T-cell (primary cell): ENCODE measurements at regions not wholly inside any gene's neighbourhood (a gene's known extent, or its start where the extent isn't known, plus 50 kb on each side); places are given as distances from the start of the nearest gene placed in this dataset.

Source experiments
- ATAC-seq, 4 experiments: fragments of 200-7000 bp in 3 of 4; fragments of 150-1000 bp in 1 of 4; cut with Tn5 transposase; replicated peaks in 1 of 4; 1 replicate in 3 of 4; 2 replicates in 1 of 4; pipeline ENCODE4 v1.10.0; 2021; ENCODE audit warnings: moderate library complexity in 3 of 4, mild to moderate bottlenecking in 2 of 4, moderate number of reproducible peaks in 1 of 4
- CTCF ChIA-PET, 2 donors: fragments of 300-600 bp; sonication (Branson Sonifier 250); formaldehyde crosslinking; loops; one replicate each; lab custom pipeline; 2022; ENCODE audit warnings: antibody characterized with exemption in 2 of 2; lab: Charles Lee
- POLR2A ChIA-PET, 2 donors: fragments of 300-600 bp; sonication (Branson Sonifier 250); formaldehyde crosslinking; loops; one replicate each; lab custom pipeline; 2022; ENCODE audit warnings: antibody characterized with exemption in 2 of 2; lab: Charles Lee
- DNase-seq, 35 experiments: peaks; one replicate each; pipeline versions ENCODE4 v3.0.0 to v3.0.0-alpha.2; 2013 to 2023
- H3K27ac ChIP-seq: one replicate; pipeline ENCODE4 v1.5.1; 2013; ENCODE audit warnings: low read length
- H3K27me3 ChIP-seq, 2 experiments: replicated peaks in 1 of 2; 1 replicate in 1 of 2; 2 replicates in 1 of 2; pipeline versions ENCODE4 v1.6.1 to v1.7.0; 2013; ENCODE audit warnings: low read length in 1 of 2, mixed read lengths in 1 of 2; ENCODE audit not compliant: control insufficient read depth in 2 of 2, insufficient read depth in 2 of 2; ENCODE audit errors: extremely low read depth in 1 of 2
- H3K36me3 ChIP-seq, 2 donors: 1 replicate in 1 of 2; 2 replicates in 1 of 2; pipeline versions ENCODE4 v1.6.1 to v1.7.0; 2013; ENCODE audit warnings: low read length in 1 of 2; ENCODE audit not compliant: control insufficient read depth in 2 of 2, insufficient read depth in 1 of 2; ENCODE audit errors: extremely low read depth in 1 of 2
- H3K4me1 ChIP-seq, 2 experiments: 1 replicate in 1 of 2; 2 replicates in 1 of 2; pipeline versions ENCODE4 v1.6.1 to v1.7.0; 2013; ENCODE audit warnings: low read length in 2 of 2, mixed read lengths in 1 of 2; ENCODE audit not compliant: insufficient read depth in 2 of 2, control insufficient read depth in 1 of 2; ENCODE audit errors: extremely low read depth in 1 of 2
- H3K4me3 ChIP-seq, 2 donors: 1 replicate in 1 of 2; 2 replicates in 1 of 2; pipeline versions ENCODE4 v1.5.1 to v1.7.0; 2013; ENCODE audit warnings: mild to moderate bottlenecking in 2 of 2, low read length in 1 of 2, moderate library complexity in 1 of 2; ENCODE audit not compliant: control insufficient read depth in 1 of 2; ENCODE audit errors: extremely low read depth in 1 of 2
- H3K9me3 ChIP-seq: 2 replicates; pipeline ENCODE4 v1.7.0; 2013
- H3K27ac Mint-ChIP-seq, 2 donors: one replicate each; pipeline ENCODE4 v1.8.0; 2020 to 2021; ENCODE audit warnings: mild to moderate bottlenecking in 2 of 2, mixed read lengths in 2 of 2
- H3K27me3 Mint-ChIP-seq, 2 donors: one replicate each; pipeline ENCODE4 v1.8.0; 2021 to 2022; ENCODE audit warnings: mixed read lengths in 2 of 2
- H3K36me3 Mint-ChIP-seq: one replicate; pipeline ENCODE4 v1.8.0; 2021; ENCODE audit warnings: mixed read lengths
- H3K4me1 Mint-ChIP-seq, 3 donors: one replicate each; pipeline ENCODE4 v1.8.0; 2020 to 2022; ENCODE audit warnings: mixed read lengths in 3 of 3, mild to moderate bottlenecking in 1 of 3
- H3K4me3 Mint-ChIP-seq, 3 donors: one replicate each; pipeline ENCODE4 v1.8.0; 2020 to 2022; ENCODE audit warnings: mild to moderate bottlenecking in 3 of 3, mixed read lengths in 3 of 3, moderate library complexity in 3 of 3
- H3K9me3 Mint-ChIP-seq, 3 donors: one replicate each; pipeline ENCODE4 v1.8.0; 2020 to 2022; ENCODE audit warnings: mixed read lengths in 3 of 3
- WGBS: methylation state at CpG from one replicate; pipeline ENCODE4 v1.1.5; 2013; ENCODE audit warnings: missing lambda C conversion rate; ENCODE audit not compliant: insufficient coverage; 5-methylcytosine and 5-hydroxymethylcytosine counted together

GRCh38 chr1:61515096-61515495, 209.8 kb downstream of the TM2D1 start:
- Histone ChIP-seq H3K27me3 (no peaks in the 10 kb centered on the region), H3K4me3 (no peak overlapping the region), H3K4me1 (no peaks in the 10 kb centered on the region), H3K27ac (no peak overlapping the region), H3K36me3 (no peaks in the 10 kb centered on the region), H3K9me3 (no peaks in the 10 kb centered on the region)
- H3K36me3 Mint-ChIP-seq = no peaks in the 10 kb centered on the region
- peaks cover 0 to 3% of the 10 kb centered on the region in 2 donors for H3K27me3 Mint-ChIP-seq
- ChIA-PET POLR2A (no interaction called here), CTCF (interaction anchor here in 1 of 2 donors (0.6 kb wide), 1 partner anchor 22 kb away, joined by 3 read pairs; no protein-coding TSS in a partner anchor)
- no peak overlapping the region for H3K27ac Mint-ChIP-seq
- no peak overlapping the region for H3K4me3 Mint-ChIP-seq
- ATAC-seq (no peak), DNase-seq (no peak)
- WGBS = 94% methylated on average over 2 of the region's 2 CpGs
- H3K4me1 Mint-ChIP-seq = no peaks in the 10 kb centered on the region
- no peaks in the 10 kb centered on the region for H3K9me3 Mint-ChIP-seq
